PC-3 (cell line): ENCODE measurements at regions not wholly inside any gene's neighbourhood (a gene's known extent, or its start where the extent isn't known, plus 50 kb on each side); places are given as distances from the start of the nearest gene placed in this dataset.

Experiments used
- ATAC-seq: fragments of 200-7000 bp; cut with Tn5 transposase; 2 replicates; pipeline ENCODE4 v1.9.1; 2020; ENCODE audit warnings: mild to moderate bottlenecking, moderate library complexity
- BruUV-seq: library from RNA; stranded (reverse); fragments of 400-500 nt; replicated peaks from 2 replicates; lab custom pipeline; 2021; lab: Mats Ljungman, UMichigan
- CTCF ChIA-PET: fragments of 300-600 bp; sonication (Branson Sonifier 250); formaldehyde crosslinking; loops from one replicate; lab custom pipeline; 2022; ENCODE audit warnings: antibody characterized with exemption; lab: Charles Lee
- POLR2A ChIA-PET: fragments of 300-600 bp; sonication (Branson Sonifier 250); formaldehyde crosslinking; loops from one replicate; lab custom pipeline; 2022; ENCODE audit warnings: antibody characterized with exemption; ENCODE audit not compliant: unreplicated experiment; lab: Charles Lee
- DNase-seq: peaks from one replicate; pipeline ENCODE4 v3.0.0-alpha.2; 2015
- H2AFZ ChIP-seq: fragments of 300-600 bp; sonication (generic); 2 replicates; pipeline ENCODE4 v1.6.0; 2016; ENCODE audit warnings: antibody characterized with exemption, low read length
- H3F3A ChIP-seq: fragments of 300-600 bp; sonication (generic); one replicate; pipeline ENCODE4 v1.6.0; 2017; ENCODE audit warnings: antibody characterized with exemption, low read length, control low read depth, mild to moderate bottlenecking; ENCODE audit not compliant: unreplicated experiment
- H3K27ac ChIP-seq: fragments of 300-600 bp; sonication (generic); 2 replicates; pipeline ENCODE4 v1.5.1; 2016; ENCODE audit warnings: mild to moderate bottlenecking, low read length
- H3K27me3 ChIP-seq: fragments of 300-600 bp; sonication (generic); 2 replicates; pipeline ENCODE4 v1.6.1; 2016; ENCODE audit warnings: low read length, mixed read lengths
- H3K36me3 ChIP-seq: fragments of 300-600 bp; sonication (generic); 2 replicates; pipeline ENCODE4 v1.6.1; 2016; ENCODE audit warnings: low read depth, mixed run types, low read length, mixed read lengths
- H3K4me1 ChIP-seq: fragments of 300-600 bp; sonication (generic); 2 replicates; pipeline ENCODE4 v1.5.1; 2016; ENCODE audit warnings: low read length; ENCODE audit not compliant: insufficient read depth
- H3K4me2 ChIP-seq: fragments of 300-600 bp; sonication (generic); 2 replicates; pipeline ENCODE4 v1.6.0; 2016; ENCODE audit warnings: low read length
- H3K4me3 ChIP-seq: fragments of 300-600 bp; sonication (generic); 2 replicates; pipeline ENCODE4 v1.5.1; 2016; ENCODE audit warnings: mild to moderate bottlenecking, low read length, mixed read lengths
- H3K79me2 ChIP-seq: fragments of 300-600 bp; sonication (generic); 2 replicates; pipeline ENCODE4 v1.6.1; 2017; ENCODE audit warnings: low read length, mixed read lengths
- H3K9ac ChIP-seq: fragments of 300-600 bp; sonication (generic); 2 replicates; pipeline ENCODE4 v1.6.0; 2016; ENCODE audit warnings: mild to moderate bottlenecking, low read length
- H3K9me2 ChIP-seq: fragments of 300-600 bp; sonication (generic); replicated peaks from 2 replicates; pipeline ENCODE4 v1.6.1; 2016; ENCODE audit warnings: mixed run types, low read length, mixed read lengths
- H3K9me3 ChIP-seq: fragments of 300-600 bp; sonication (generic); 2 replicates; pipeline ENCODE4 v1.6.1; 2016; ENCODE audit warnings: low read length, mixed read lengths
- H4K20me1 ChIP-seq: fragments of 300-600 bp; sonication (generic); 2 replicates; pipeline ENCODE4 v1.6.1; 2016; ENCODE audit warnings: low read length, mixed read lengths
- EZH2 ChIP-seq: fragments of 300-600 bp; sonication (generic); IDR thresholded peaks from one replicate; pipeline ENCODE4 v1.6.1; 2017; ENCODE audit warnings: antibody characterized with exemption, mild to moderate bottlenecking, low read length; ENCODE audit not compliant: unreplicated experiment
- EZH2phosphoT487 ChIP-seq: fragments of 300-600 bp; sonication (generic); IDR thresholded peaks from 2 replicates; pipeline ENCODE4 v1.6.1; 2018; ENCODE audit warnings: mild to moderate bottlenecking, antibody characterized with exemption, low read length, borderline replicate concordance
- intact Hi-C: fragments of 100-400 bp; cut with micrococcal nuclease; formaldehyde crosslinking; loops from 2 replicates; pipeline ENCODE4 v1.9.0; 2023
- TF ChIP-seq, protein P1 (sequence below): fragments of 300-600 bp; sonication (generic); conservative IDR thresholded peaks from 2 replicates; pipeline ENCODE4 v1.5.1; 2017; ENCODE audit warnings: antibody characterized with exemption, low read depth, mild to moderate bottlenecking, low read length

DNA sequence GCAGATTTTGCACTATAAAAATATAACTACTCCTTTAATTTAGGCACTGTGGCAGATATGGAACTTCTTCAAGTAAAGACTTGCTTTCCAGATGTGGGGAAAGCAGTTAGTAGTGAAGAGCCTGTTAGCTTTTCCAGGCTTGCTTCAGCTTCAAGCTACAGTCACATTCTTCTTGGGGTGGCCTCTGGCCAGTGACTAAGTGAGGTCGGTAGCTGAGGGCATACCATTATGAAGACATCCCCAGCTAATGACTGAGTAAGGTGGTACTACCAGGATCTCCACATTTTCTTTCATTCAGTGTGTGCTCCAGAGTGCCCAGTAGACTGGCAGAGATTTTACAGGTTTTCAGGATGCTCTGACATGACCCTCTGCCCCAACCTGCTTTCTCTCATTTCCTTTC lies 167.1 kb upstream of the KIF2B start:
- CTCF ChIA-PET: no interaction called here
- Histone ChIP-seq H4K20me1 (no peaks in the 10 kb centered on the region), H3F3A (no peaks in the 10 kb centered on the region), H3K9me2 (0 out of 2 replicates have a peak, but pooled peaks cover 3% of the 10 kb centered on the region), H3K4me1 (no peaks in the 10 kb centered on the region), H3K4me2 (no peak overlapping the region), H3K4me3 (no peak overlapping the region), H2AFZ (no peak overlapping the region), H3K79me2 (no peaks in the 10 kb centered on the region), H3K9ac (no peak overlapping the region), H3K27ac (no peak overlapping the region), H3K9me3 (0 out of 2 replicates have a peak, but pooled peaks cover 11% of the 10 kb centered on the region), H3K27me3 (no peaks in the 10 kb centered on the region), H3K36me3 (no peaks in the 10 kb centered on the region)
- POLR2A ChIA-PET: no interaction called here
- no TSS peak for BruUV-seq
- intact Hi-C loops: no loop called here
- DNase-seq (no peak), ATAC-seq (no peak)
- no peak for TF ChIP-seq EZH2phosphoT487

DNA sequence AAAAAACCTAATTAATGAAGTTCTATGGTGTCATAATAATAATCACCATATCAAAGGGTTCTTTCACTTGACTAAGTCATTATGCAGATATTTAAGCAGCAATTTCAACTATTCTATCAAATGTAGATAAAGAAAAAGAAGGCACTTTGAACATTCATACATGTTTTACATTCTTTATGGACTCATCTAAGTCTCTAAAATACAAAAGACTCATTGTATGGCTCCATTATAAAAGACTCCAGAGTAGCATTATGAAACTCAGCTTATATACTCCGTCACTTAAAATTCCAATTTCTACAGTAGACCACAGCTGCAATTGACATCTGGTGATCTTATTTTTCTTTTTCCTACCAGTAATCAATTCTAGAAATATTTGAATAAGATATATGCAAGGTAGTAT lies 173.5 kb upstream of the KIF2B start:
- Histone ChIP-seq H3K36me3 (no peaks in the 10 kb centered on the region), H4K20me1 (no peaks in the 10 kb centered on the region), H3K4me1 (no peaks in the 10 kb centered on the region), H3K4me3 (no peak overlapping the region), H3K4me2 (no peak overlapping the region), H3K9me3 (peaks cover 22% of the 10 kb centered on the region; the same call in 1 of the 2 replicates), H3K27me3 (no peaks in the 10 kb centered on the region), H3F3A (no peaks in the 10 kb centered on the region), H3K9me2 (0 out of 2 replicates have a peak, but pooled peaks cover 3% of the 10 kb centered on the region), H3K27ac (no peak overlapping the region), H2AFZ (no peak overlapping the region), H3K9ac (no peak overlapping the region), H3K79me2 (no peaks in the 10 kb centered on the region)
- ChIA-PET POLR2A (no interaction called here), CTCF (no interaction called here)
- DNase-seq (no peak), ATAC-seq (no peak)
- BruUV-seq: no TSS peak
- intact Hi-C loops: no loop called here
- TF ChIP-seq, protein P1, sequence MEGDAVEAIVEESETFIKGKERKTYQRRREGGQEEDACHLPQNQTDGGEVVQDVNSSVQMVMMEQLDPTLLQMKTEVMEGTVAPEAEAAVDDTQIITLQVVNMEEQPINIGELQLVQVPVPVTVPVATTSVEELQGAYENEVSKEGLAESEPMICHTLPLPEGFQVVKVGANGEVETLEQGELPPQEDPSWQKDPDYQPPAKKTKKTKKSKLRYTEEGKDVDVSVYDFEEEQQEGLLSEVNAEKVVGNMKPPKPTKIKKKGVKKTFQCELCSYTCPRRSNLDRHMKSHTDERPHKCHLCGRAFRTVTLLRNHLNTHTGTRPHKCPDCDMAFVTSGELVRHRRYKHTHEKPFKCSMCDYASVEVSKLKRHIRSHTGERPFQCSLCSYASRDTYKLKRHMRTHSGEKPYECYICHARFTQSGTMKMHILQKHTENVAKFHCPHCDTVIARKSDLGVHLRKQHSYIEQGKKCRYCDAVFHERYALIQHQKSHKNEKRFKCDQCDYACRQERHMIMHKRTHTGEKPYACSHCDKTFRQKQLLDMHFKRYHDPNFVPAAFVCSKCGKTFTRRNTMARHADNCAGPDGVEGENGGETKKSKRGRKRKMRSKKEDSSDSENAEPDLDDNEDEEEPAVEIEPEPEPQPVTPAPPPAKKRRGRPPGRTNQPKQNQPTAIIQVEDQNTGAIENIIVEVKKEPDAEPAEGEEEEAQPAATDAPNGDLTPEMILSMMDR: no peak
- TF ChIP-seq EZH2phosphoT487: no peak

DNA sequence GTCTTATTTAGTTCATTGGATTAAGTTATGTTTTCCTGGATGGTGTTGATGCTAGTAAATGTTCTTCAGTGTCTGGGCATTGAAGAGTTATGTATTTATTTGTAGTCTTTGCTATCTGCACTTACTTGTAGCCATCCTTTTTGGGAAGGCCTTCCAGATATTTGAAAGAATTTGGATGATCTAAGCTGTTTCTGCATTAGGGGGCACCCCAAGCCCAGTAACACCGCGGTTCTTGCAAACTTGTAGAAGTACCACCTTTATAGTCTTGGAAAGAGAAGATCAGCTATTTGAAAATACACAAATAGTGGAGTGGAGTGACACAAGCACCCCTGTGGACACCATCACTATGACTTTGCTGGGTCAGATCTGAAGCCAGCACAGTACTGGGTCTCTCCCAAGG lies 175.9 kb upstream of the KIF2B start:
- H3K4me3 ChIP-seq: no peak overlapping the region
- ChIA-PET POLR2A (no interaction called here), CTCF (no interaction called here)
- no peak overlapping the region for H2AFZ ChIP-seq
- TF ChIP-seq EZH2 (no peak), EZH2phosphoT487 (no peak)
- TF ChIP-seq, protein P1: no peak
- DNase-seq (no peak), ATAC-seq (no peak)
- no peak overlapping the region for H3K4me2 ChIP-seq
- H3K4me1 ChIP-seq: no peaks in the 10 kb centered on the region
- BruUV-seq: no TSS peak
- no peaks in the 10 kb centered on the region for H3K36me3 ChIP-seq
- no peaks in the 10 kb centered on the region for H3F3A ChIP-seq
- H4K20me1 ChIP-seq: no peaks in the 10 kb centered on the region
- no peaks in the 10 kb centered on the region for H3K9me2 ChIP-seq
- no peak overlapping the region for H3K9ac ChIP-seq
- no peak overlapping the region for H3K27ac ChIP-seq
- H3K27me3 ChIP-seq: no peaks in the 10 kb centered on the region
- H3K9me3 ChIP-seq: peaks cover 27% of the 10 kb centered on the region; the same call in 1 of the 2 replicates
- intact Hi-C loops: no loop called here
- no peaks in the 10 kb centered on the region for H3K79me2 ChIP-seq
